ENCODE measurements at regions not wholly inside any gene's neighbourhood (a gene's known extent, or its start where the extent isn't known, plus 50 kb on each side); places are given as distances from the start of the nearest gene placed in this dataset.

DNA sequence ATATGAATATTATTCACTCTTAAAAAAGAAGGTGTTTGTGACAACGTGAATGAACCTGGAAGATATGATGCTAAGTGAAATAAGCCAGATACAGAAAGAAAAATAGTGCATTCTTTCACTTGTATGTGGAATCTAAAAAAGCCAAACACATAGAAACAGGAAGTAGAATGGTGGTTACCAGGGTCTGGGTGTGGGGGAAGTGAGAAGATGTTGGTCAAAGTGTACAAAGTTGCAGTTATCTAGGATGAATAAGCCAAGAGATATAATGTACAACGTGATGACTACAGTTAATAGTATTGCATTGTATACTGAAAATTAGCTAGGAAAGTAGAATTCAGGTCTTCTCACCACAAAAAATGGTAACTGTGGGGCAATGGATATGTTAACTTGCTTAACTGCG lies 151.1 kb upstream of the HCRTR2 start:
- TF ChIP-seq, protein P1, sequence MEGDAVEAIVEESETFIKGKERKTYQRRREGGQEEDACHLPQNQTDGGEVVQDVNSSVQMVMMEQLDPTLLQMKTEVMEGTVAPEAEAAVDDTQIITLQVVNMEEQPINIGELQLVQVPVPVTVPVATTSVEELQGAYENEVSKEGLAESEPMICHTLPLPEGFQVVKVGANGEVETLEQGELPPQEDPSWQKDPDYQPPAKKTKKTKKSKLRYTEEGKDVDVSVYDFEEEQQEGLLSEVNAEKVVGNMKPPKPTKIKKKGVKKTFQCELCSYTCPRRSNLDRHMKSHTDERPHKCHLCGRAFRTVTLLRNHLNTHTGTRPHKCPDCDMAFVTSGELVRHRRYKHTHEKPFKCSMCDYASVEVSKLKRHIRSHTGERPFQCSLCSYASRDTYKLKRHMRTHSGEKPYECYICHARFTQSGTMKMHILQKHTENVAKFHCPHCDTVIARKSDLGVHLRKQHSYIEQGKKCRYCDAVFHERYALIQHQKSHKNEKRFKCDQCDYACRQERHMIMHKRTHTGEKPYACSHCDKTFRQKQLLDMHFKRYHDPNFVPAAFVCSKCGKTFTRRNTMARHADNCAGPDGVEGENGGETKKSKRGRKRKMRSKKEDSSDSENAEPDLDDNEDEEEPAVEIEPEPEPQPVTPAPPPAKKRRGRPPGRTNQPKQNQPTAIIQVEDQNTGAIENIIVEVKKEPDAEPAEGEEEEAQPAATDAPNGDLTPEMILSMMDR (IDR thresholded peaks at IDR 0.05; ENCODE audit: insufficient read depth, low read depth, low read length): no peak
- no peak for TF ChIP-seq EZH2 (IDR thresholded peaks at IDR 0.05; ENCODE audit: insufficient read depth, low read length)
